ENCODE measurements at regions not wholly inside any gene's neighbourhood (a gene's known extent, or its start where the extent isn't known, plus 50 kb on each side); places are given as distances from the start of the nearest gene placed in this dataset.

DNA sequence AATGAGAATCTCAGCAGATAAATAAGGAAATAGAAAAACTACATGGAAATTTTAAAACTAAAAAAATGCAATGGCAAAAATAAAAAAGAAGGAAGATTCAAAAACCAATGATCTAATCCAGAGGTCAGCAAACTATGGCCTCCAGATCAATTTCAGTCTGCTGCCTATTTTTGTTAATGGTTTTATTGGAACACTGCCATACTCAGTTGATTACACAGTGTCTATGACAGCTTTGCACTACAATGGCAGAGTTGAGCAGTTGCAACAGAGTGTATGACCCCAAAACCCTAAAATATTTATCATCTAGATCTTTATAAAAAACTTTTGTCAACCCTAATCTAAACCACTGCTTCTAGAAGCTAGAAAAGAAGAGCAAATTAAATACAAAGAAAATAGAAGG, 170.3 kb downstream of the RAB28 start:
- no peak for TF ChIP-seq POLR2A (IDR thresholded peaks at IDR 0.05)
- no peak for TF ChIP-seq CTCF (IDR thresholded peaks at IDR 0.05)
- TF ChIP-seq POLR2AphosphoS5 (IDR thresholded peaks at IDR 0.05) = no peak
- TF ChIP-seq EP300 (IDR thresholded peaks at IDR 0.05) = no peak
